ENCODE measurements at regions not wholly inside any gene's neighbourhood (a gene's known extent, or its start where the extent isn't known, plus 50 kb on each side); places are given as distances from the start of the nearest gene placed in this dataset.

GRCh38 chr9:22580788-22581187 is 134.2 kb downstream of the DMRTA1 start:
- H3K27ac ChIP-seq (ENCODE audit: low read length), result no peak overlapping the region
- no peaks in the 10 kb centered on the region for H3K36me3 ChIP-seq (ENCODE audit: control insufficient read depth, insufficient read depth, low read length)
- H3K9me3 ChIP-seq (ENCODE audit: control insufficient read depth, low read depth, low read length), result no peaks in the 10 kb centered on the region
- no peak overlapping the region for H3K4me3 ChIP-seq (ENCODE audit: low read length)
- no CpG with 5 or more reads among the region's 4 CpGs for WGBS (ENCODE audit: insufficient coverage, low lambda C conversion rate)
- H3K27me3 ChIP-seq (ENCODE audit: control insufficient read depth, insufficient read depth, low read length), result no peaks in the 10 kb centered on the region
- no peaks in the 10 kb centered on the region for H3K4me1 ChIP-seq (ENCODE audit: control insufficient read depth, insufficient read depth, low read length)
- no peak for DNase-seq

DNA sequence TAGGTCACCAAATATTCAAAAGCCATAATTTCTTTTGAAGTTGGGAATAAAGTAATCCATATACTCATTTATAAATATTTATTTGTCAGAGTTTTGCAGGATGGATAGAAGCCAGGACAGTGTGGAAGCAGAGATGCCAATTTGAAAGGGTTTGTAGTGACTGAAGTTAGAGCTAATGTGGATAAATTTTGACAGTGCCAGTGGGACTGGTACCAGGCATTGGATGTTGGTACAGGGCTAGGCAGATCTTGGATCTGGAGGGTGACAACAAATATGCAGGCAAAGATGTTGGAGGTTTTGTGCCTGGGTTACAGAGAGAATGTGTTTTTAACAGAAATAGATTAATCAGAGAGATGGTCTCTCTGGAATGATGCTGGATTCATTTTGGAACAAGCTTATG is 135.6 kb downstream of the DMRTA1 start:
- Histone ChIP-seq H3K4me3 (ENCODE audit: low read length) (no peak overlapping the region), H3K27me3 (ENCODE audit: control insufficient read depth, insufficient read depth, low read length) (no peaks in the 10 kb centered on the region), H3K27ac (ENCODE audit: low read length) (no peak overlapping the region), H3K4me1 (ENCODE audit: control insufficient read depth, insufficient read depth, low read length) (no peaks in the 10 kb centered on the region), H3K36me3 (ENCODE audit: control insufficient read depth, insufficient read depth, low read length) (no peaks in the 10 kb centered on the region), H3K9me3 (ENCODE audit: control insufficient read depth, low read depth, low read length) (no peaks in the 10 kb centered on the region)
- DNase-seq, result no peak

GRCh38 chr9:22588918-22589317 is 142.3 kb downstream of the DMRTA1 start:
- no peaks in the 10 kb centered on the region for H3K27me3 ChIP-seq (ENCODE audit: control insufficient read depth, insufficient read depth, low read length)
- 92% methylated on average over 4 of the region's 5 CpGs for WGBS (ENCODE audit: insufficient coverage, low lambda C conversion rate)

DNA sequence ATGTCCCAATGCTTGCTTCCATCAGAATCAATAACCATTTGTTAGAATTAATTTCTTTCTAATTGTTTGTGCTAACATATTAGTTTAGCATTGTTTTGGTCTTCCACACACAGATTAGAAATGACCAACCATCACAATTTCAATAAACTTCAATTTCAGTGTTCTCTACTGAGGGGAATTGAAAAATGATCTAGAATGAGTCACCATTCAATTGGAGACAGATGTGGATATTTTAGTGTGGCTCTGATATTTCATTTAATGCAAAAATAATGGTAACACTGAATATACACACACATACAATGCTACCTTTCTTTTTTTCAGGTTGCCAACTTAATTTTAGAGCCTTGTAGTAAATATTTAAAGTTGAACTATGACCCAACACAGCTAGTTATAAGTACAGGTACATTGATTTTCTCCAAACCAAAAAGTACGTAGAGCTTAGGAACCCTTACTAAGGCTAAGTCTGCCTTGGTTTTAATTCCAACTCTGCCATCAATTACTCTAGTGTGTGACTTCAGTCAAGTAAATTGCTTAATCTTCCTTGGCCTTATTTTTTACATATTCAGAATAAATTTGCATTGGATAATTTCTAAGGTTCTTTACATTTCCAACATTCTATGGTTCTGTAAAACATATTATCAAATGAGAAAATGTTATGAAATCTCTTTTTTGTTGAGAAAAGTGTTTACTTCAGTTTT is 143.9 kb downstream of the DMRTA1 start:
- WGBS (ENCODE audit: insufficient coverage, low lambda C conversion rate), result no CpG with 5 or more reads among the region's 1 CpG
- no peaks in the 10 kb centered on the region for H3K4me1 ChIP-seq (ENCODE audit: control insufficient read depth, insufficient read depth, low read length)

More at GRCh38 chr9:22588918-22589317, 142.3 kb downstream of the DMRTA1 start:
- Histone ChIP-seq H3K9me3 (ENCODE audit: control insufficient read depth, low read depth, low read length) (no peaks in the 10 kb centered on the region), H3K4me3 (ENCODE audit: low read length) (no peak overlapping the region), H3K27ac (ENCODE audit: low read length) (no peak overlapping the region), H3K4me1 (ENCODE audit: control insufficient read depth, insufficient read depth, low read length) (no peaks in the 10 kb centered on the region), H3K36me3 (ENCODE audit: control insufficient read depth, insufficient read depth, low read length) (no peaks in the 10 kb centered on the region)
- DNase-seq, result no peak

DNA sequence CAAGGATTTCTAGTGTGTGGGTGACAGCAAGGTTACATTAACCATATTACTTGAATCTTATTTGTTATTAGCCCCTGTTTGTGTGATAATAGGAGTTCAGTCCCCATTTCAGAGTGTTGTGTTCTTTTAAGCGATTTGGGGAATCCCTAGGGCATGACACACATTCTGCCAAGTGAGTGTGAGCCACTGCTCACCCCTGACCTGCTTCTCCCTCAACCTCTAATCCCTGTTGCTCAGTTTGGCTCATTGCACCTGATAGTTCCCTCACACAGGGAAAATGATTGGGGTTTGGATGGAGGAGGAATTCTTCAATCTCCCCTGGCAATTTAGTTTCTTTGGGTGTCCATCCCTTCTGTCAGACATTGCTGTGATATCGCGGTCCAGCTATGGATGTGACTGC is 149.2 kb downstream of the DMRTA1 start:
- no peaks in the 10 kb centered on the region for H3K36me3 ChIP-seq (ENCODE audit: control insufficient read depth, insufficient read depth, low read length)
- no peaks in the 10 kb centered on the region for H3K9me3 ChIP-seq (ENCODE audit: control insufficient read depth, low read depth, low read length)
- WGBS (ENCODE audit: insufficient coverage, low lambda C conversion rate), result 86% methylated on average over 1 of the region's 3 CpGs
- no peak overlapping the region for H3K4me3 ChIP-seq (ENCODE audit: low read length)
- no peaks in the 10 kb centered on the region for H3K4me1 ChIP-seq (ENCODE audit: control insufficient read depth, insufficient read depth, low read length)
- no peak overlapping the region for H3K27ac ChIP-seq (ENCODE audit: low read length)
- no peak for DNase-seq
- H3K27me3 ChIP-seq (ENCODE audit: control insufficient read depth, insufficient read depth, low read length), result no peaks in the 10 kb centered on the region

More for the DNA sequence above, 143.9 kb downstream of the DMRTA1 start:
- no peaks in the 10 kb centered on the region for H3K9me3 ChIP-seq (ENCODE audit: control insufficient read depth, low read depth, low read length)
- H3K36me3 ChIP-seq (ENCODE audit: control insufficient read depth, insufficient read depth, low read length), result no peaks in the 10 kb centered on the region
- no peak for DNase-seq
- no peak overlapping the region for H3K4me3 ChIP-seq (ENCODE audit: low read length)
- no peaks in the 10 kb centered on the region for H3K27me3 ChIP-seq (ENCODE audit: control insufficient read depth, insufficient read depth, low read length)
- no peak overlapping the region for H3K27ac ChIP-seq (ENCODE audit: low read length)

DNA sequence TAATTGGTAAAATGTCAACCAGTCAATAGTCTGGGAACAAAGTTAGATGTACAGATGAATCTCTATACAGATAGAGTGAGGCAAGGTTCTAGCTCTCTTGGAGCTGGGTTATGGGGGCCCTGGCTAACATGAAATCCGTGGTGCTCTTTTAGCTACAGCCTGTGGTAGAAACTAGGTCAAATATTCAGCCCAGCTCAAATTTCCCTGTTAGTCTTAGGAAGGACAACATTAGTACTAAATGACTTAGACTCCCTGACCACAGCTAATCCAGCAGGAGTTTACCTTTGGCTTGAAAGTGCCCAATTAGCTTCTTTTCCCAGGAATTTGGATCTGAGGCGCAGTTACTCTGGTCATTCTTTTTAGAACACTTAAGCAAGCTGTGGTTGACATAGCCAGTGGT is 170.5 kb downstream of the DMRTA1 start:
- H3K27me3 ChIP-seq (ENCODE audit: control insufficient read depth, insufficient read depth, low read length), result no peaks in the 10 kb centered on the region
- no peaks in the 10 kb centered on the region for H3K9me3 ChIP-seq (ENCODE audit: control insufficient read depth, low read depth, low read length)
- no peak overlapping the region for H3K4me3 ChIP-seq (ENCODE audit: low read length)
- H3K27ac ChIP-seq (ENCODE audit: low read length), result no peak overlapping the region
- H3K36me3 ChIP-seq (ENCODE audit: control insufficient read depth, insufficient read depth, low read length), result no peaks in the 10 kb centered on the region
- no peak for DNase-seq
- no peaks in the 10 kb centered on the region for H3K4me1 ChIP-seq (ENCODE audit: control insufficient read depth, insufficient read depth, low read length)
- 100% methylated on average over 1 of the region's 2 CpGs for WGBS (ENCODE audit: insufficient coverage, low lambda C conversion rate)

- Histone ChIP-seq H3K27me3 (ENCODE audit: control insufficient read depth, insufficient read depth, low read length) (no peaks in the 10 kb centered on the region), H3K36me3 (ENCODE audit: control insufficient read depth, insufficient read depth, low read length) (no peaks in the 10 kb centered on the region), H3K4me3 (ENCODE audit: low read length) (no peak overlapping the region), H3K4me1 (ENCODE audit: control insufficient read depth, insufficient read depth, low read length) (no peaks in the 10 kb centered on the region), H3K9me3 (ENCODE audit: control insufficient read depth, low read depth, low read length) (no peaks in the 10 kb centered on the region), H3K27ac (ENCODE audit: low read length) (no peak overlapping the region)
- DNase-seq, result no peak
- no CpG with 5 or more reads among the region's 1 CpG for WGBS (ENCODE audit: insufficient coverage, low lambda C conversion rate)
Observed at GRCh38 chr9:22622815-22623214, 176.2 kb downstream of the DMRTA1 start.

- no peaks in the 10 kb centered on the region for H3K36me3 ChIP-seq (ENCODE audit: control insufficient read depth, insufficient read depth, low read length)
- H3K4me1 ChIP-seq (ENCODE audit: control insufficient read depth, insufficient read depth, low read length), result no peaks in the 10 kb centered on the region
- no peaks in the 10 kb centered on the region for H3K27me3 ChIP-seq (ENCODE audit: control insufficient read depth, insufficient read depth, low read length)
- no CpG with 5 or more reads among the region's 3 CpGs for WGBS (ENCODE audit: insufficient coverage, low lambda C conversion rate)
- H3K4me3 ChIP-seq (ENCODE audit: low read length), result no peak overlapping the region
- H3K9me3 ChIP-seq (ENCODE audit: control insufficient read depth, low read depth, low read length), result no peaks in the 10 kb centered on the region
- no peak overlapping the region for H3K27ac ChIP-seq (ENCODE audit: low read length)
- no peak for DNase-seq
Observed at GRCh38 chr9:22623236-22623635, 176.6 kb downstream of the DMRTA1 start.

DNA sequence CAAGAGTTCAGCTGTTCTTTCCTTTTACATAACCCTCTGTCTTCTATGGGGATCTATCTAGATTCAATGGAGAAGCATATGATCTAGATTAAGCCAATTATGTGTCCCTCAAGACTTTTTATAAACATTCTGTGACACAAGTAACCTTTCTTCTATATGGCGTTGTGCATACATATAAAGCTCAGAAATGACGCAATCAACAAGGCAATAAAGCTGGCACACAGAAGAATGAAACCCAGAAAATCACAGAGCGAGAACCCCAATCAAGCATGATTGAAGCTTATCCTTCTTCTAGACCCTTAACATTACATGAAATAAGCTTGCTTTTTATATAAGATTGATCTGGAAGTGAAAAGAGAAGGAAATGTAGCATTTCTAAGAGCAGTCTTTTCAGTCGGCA is 178.9 kb downstream of the DMRTA1 start:
- Histone ChIP-seq H3K36me3 (ENCODE audit: control insufficient read depth, insufficient read depth, low read length) (no peaks in the 10 kb centered on the region), H3K27me3 (ENCODE audit: control insufficient read depth, insufficient read depth, low read length) (no peaks in the 10 kb centered on the region), H3K4me3 (ENCODE audit: low read length) (no peak overlapping the region), H3K27ac (ENCODE audit: low read length) (no peak overlapping the region), H3K4me1 (ENCODE audit: control insufficient read depth, insufficient read depth, low read length) (no peaks in the 10 kb centered on the region), H3K9me3 (ENCODE audit: control insufficient read depth, low read depth, low read length) (no peaks in the 10 kb centered on the region)
- WGBS (ENCODE audit: insufficient coverage, low lambda C conversion rate), result 100% methylated on average over 1 of the region's 4 CpGs
- DNase-seq, result no peak

DNA sequence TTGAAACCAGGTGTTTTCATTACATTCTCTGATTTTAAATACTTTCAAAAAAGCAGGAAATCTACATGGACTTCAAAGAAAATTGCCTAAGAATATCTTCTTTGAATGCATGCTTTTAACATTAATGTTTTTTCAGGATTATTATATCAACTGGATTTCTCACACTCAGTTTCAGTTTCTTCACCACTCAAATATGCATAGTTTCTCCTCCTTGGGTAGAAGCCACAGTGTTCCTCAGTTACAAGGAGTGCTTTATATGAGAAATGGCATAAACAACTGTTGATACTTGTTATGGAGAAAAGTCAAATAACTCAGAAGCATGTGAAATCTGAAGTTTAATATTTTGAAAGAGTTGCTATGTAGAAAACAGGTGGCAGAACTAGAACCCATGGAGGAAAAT is 196.9 kb downstream of the DMRTA1 start:
- Histone ChIP-seq H3K27me3 (ENCODE audit: control insufficient read depth, insufficient read depth, low read length) (no peaks in the 10 kb centered on the region), H3K36me3 (ENCODE audit: control insufficient read depth, insufficient read depth, low read length) (no peaks in the 10 kb centered on the region), H3K4me3 (ENCODE audit: low read length) (no peak overlapping the region), H3K4me1 (ENCODE audit: control insufficient read depth, insufficient read depth, low read length) (no peaks in the 10 kb centered on the region), H3K27ac (ENCODE audit: low read length) (no peak overlapping the region), H3K9me3 (ENCODE audit: control insufficient read depth, low read depth, low read length) (no peaks in the 10 kb centered on the region)
- DNase-seq, result no peak

DNA sequence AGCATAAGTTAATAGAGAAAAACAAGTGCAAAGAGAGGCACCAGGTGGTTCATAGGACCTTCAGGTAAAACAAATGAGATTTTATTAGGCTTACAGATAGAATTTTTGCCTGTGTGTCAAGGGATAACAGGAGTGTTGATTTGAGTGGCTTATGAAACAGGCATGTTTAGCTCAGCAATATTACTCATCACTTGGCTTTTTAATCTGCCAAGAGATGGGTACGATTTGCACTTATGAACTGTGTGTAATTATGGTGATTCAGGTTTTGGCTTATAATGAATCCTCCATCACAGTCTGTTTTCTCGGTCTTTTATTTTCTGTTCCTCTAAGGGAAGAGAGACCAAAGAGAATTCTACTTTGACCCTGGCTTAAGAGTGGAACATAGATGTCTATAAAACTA is 199.3 kb downstream of the DMRTA1 start:
- no CpG with 5 or more reads among the region's 2 CpGs for WGBS (ENCODE audit: insufficient coverage, low lambda C conversion rate)
- DNase-seq, result no peak

More for the DNA sequence above, 199.3 kb downstream of the DMRTA1 start:
- H3K27me3 ChIP-seq (ENCODE audit: control insufficient read depth, insufficient read depth, low read length), result no peaks in the 10 kb centered on the region
- H3K4me1 ChIP-seq (ENCODE audit: control insufficient read depth, insufficient read depth, low read length), result no peaks in the 10 kb centered on the region
- no peaks in the 10 kb centered on the region for H3K9me3 ChIP-seq (ENCODE audit: control insufficient read depth, low read depth, low read length)
- no peak overlapping the region for H3K27ac ChIP-seq (ENCODE audit: low read length)
- H3K4me3 ChIP-seq (ENCODE audit: low read length), result no peak overlapping the region
- no peaks in the 10 kb centered on the region for H3K36me3 ChIP-seq (ENCODE audit: control insufficient read depth, insufficient read depth, low read length)

Measured in large intestine (tissue), 3 donors.